GM23338 (cell line): ENCODE measurements at regions not wholly inside any gene's neighbourhood (a gene's known extent, or its start where the extent isn't known, plus 50 kb on each side); places are given as distances from the start of the nearest gene placed in this dataset.

ENCODE experiments used
- ATAC-seq: fragments of 200-7000 bp; cut with Tn5 transposase; 3 replicates; pipeline ENCODE4 v1.9.1; 2020
- DNase-seq: peaks from one replicate; pipeline ENCODE4 v3.0.0-alpha.2; 2015; ENCODE audit warnings: low spot score
- H2AFZ ChIP-seq: fragments of 200-600 bp; sonication (generic); 2 replicates; pipeline ENCODE4 v1.8.0; 2016; ENCODE audit warnings: antibody characterized with exemption, mild to moderate bottlenecking, moderate library complexity
- H3F3A ChIP-seq: fragments of 200-600 bp; sonication (generic); replicated peaks from 2 replicates; pipeline ENCODE4 v1.8.0; 2017; ENCODE audit warnings: antibody characterized with exemption, mixed run types, low read depth
- H3K27ac ChIP-seq: fragments of 200-600 bp; sonication (generic); 2 replicates; pipeline ENCODE4 v1.6.1; 2016; ENCODE audit warnings: low read depth
- H3K27me3 ChIP-seq: fragments of 200-600 bp; sonication (generic); 2 replicates; pipeline ENCODE4 v1.8.0; 2016; ENCODE audit warnings: mild to moderate bottlenecking, mixed run types, moderate library complexity; ENCODE audit not compliant: insufficient read depth
- H3K36me3 ChIP-seq: fragments of 200-600 bp; sonication (generic); 2 replicates; pipeline ENCODE4 v1.8.0; 2016; ENCODE audit warnings: mild to moderate bottlenecking; ENCODE audit not compliant: insufficient read depth
- H3K4me1 ChIP-seq: fragments of 200-600 bp; sonication (generic); 2 replicates; pipeline ENCODE4 v1.8.0; 2016; ENCODE audit warnings: mild to moderate bottlenecking, moderate library complexity; ENCODE audit not compliant: insufficient read depth
- H3K4me2 ChIP-seq: fragments of 200-600 bp; sonication (generic); 2 replicates; pipeline ENCODE4 v1.7.1; 2017; ENCODE audit warnings: mixed run types
- H3K4me3 ChIP-seq: fragments of 200-600 bp; sonication (generic); 2 replicates; pipeline ENCODE4 v1.6.1; 2016; ENCODE audit warnings: mixed run types
- H3K79me2 ChIP-seq: fragments of 200-600 bp; sonication (generic); replicated peaks from 2 replicates; pipeline ENCODE4 v1.8.0; 2017; ENCODE audit warnings: mild to moderate bottlenecking; ENCODE audit not compliant: insufficient read depth
- H3K9me2 ChIP-seq: fragments of 200-600 bp; sonication (generic); 2 replicates; pipeline ENCODE4 v1.8.0; 2017; ENCODE audit not compliant: insufficient read depth
- H4K20me1 ChIP-seq: fragments of 200-600 bp; sonication (generic); replicated peaks from 2 replicates; pipeline ENCODE4 v1.8.0; 2017; ENCODE audit warnings: mild to moderate bottlenecking; ENCODE audit not compliant: insufficient read depth
- H3K27ac Mint-ChIP-seq: 2 replicates; pipeline ENCODE4 v1.8.0; 2020; ENCODE audit warnings: inconsistent platforms, mild to moderate bottlenecking, moderate library complexity, mixed read lengths
- H3K27me3 Mint-ChIP-seq: 3 replicates; pipeline ENCODE4 v1.8.0; 2022; ENCODE audit warnings: low read depth, mild to moderate bottlenecking, moderate library complexity, mixed read lengths, inconsistent platforms; ENCODE audit not compliant: insufficient read depth, poor library complexity
- H3K36me3 Mint-ChIP-seq: 3 replicates; pipeline ENCODE4 v1.8.0; 2021; ENCODE audit warnings: low read depth, mild to moderate bottlenecking, inconsistent platforms, moderate library complexity, mixed read lengths
- H3K4me1 Mint-ChIP-seq: 3 replicates; pipeline ENCODE4 v1.8.0; 2020; ENCODE audit warnings: mild to moderate bottlenecking, inconsistent platforms, mixed read lengths
- H3K4me3 Mint-ChIP-seq: 3 replicates; pipeline ENCODE4 v1.8.0; 2021; ENCODE audit warnings: moderate library complexity, mild to moderate bottlenecking, inconsistent platforms, mixed read lengths
- H3K9me3 Mint-ChIP-seq: 3 replicates; pipeline ENCODE4 v1.8.0; 2020; ENCODE audit warnings: moderate library complexity, mild to moderate bottlenecking, inconsistent platforms, mixed read lengths
- CREB1 ChIP-seq: fragments of 250-450 bp; sonication (Bioruptor Pico); IDR thresholded peaks from 2 replicates; pipeline ENCODE4 v1.5.0; 2020; ENCODE audit warnings: low read depth, mild to moderate bottlenecking, moderate library complexity
- CTCF ChIP-seq, 2 experiments: fragments of 200-600 bp in 1 of 2; sonication (generic) in 1 of 2; conservative IDR thresholded peaks; 2 replicates each; pipeline versions ENCODE4 v1.5.1 to v1.6.1; 2016 to 2017; ENCODE audit warnings: antibody characterized with exemption in 2 of 2, low read depth in 2 of 2, mild to moderate bottlenecking in 2 of 2, moderate library complexity in 1 of 2
- ETS1 ChIP-seq: IDR thresholded peaks from 2 replicates; pipeline ENCODE4 v1.6.1; 2016; ENCODE audit warnings: antibody characterized with exemption
- EZH2 ChIP-seq: fragments of 200-600 bp; sonication (generic); IDR thresholded peaks from one replicate; pipeline ENCODE4 v1.8.0; 2017; ENCODE audit warnings: antibody characterized with exemption, mild to moderate bottlenecking, low read depth; ENCODE audit not compliant: unreplicated experiment
- JUNB ChIP-seq: IDR thresholded peaks from one replicate; pipeline ENCODE4 v1.6.1; 2016; ENCODE audit warnings: antibody characterized with exemption; ENCODE audit not compliant: unreplicated experiment
- NANOG ChIP-seq: IDR thresholded peaks from 2 replicates; pipeline ENCODE4 v1.6.1; 2016; ENCODE audit warnings: antibody characterized with exemption, borderline replicate concordance
- REST ChIP-seq: IDR thresholded peaks from one replicate; pipeline ENCODE4 v1.6.1; 2018; ENCODE audit warnings: antibody characterized with exemption; ENCODE audit not compliant: unreplicated experiment
- STAT1 ChIP-seq: IDR thresholded peaks from one replicate; pipeline ENCODE4 v1.6.1; 2016; ENCODE audit warnings: antibody characterized with exemption; ENCODE audit not compliant: unreplicated experiment
- ZNF114 ChIP-seq: fragments of 250-450 bp; sonication (Bioruptor Pico); IDR thresholded peaks from 2 replicates; pipeline ENCODE4 v1.5.0; 2020; ENCODE audit warnings: mild to moderate bottlenecking, moderate library complexity
- ZNF331 ChIP-seq: fragments of 250-450 bp; sonication (Bioruptor Pico); IDR thresholded peaks from 2 replicates; pipeline ENCODE4 v1.5.0; 2020; ENCODE audit warnings: low read depth, mild to moderate bottlenecking, moderate library complexity
- ZNF462 ChIP-seq: fragments of 250-450 bp; sonication (Bioruptor Pico); IDR thresholded peaks from 2 replicates; pipeline ENCODE4 v1.5.0; 2020; ENCODE audit warnings: mild to moderate bottlenecking, moderate library complexity

- no peak for TF ChIP-seq ZNF462 (CRISPR knock-in tag)
- no peak for TF ChIP-seq JUNB
- no peak for TF ChIP-seq EZH2
Observed at GRCh38 chr22:41036924-41037323, 55.5 kb upstream of the EP300 start (continued).

- DNase-seq = no peak
- Histone ChIP-seq H3K36me3 (no peaks in the 10 kb centered on the region), H3K4me2 (no peak overlapping the region), H3K27ac (no peak overlapping the region), H3K27me3 (no peaks in the 10 kb centered on the region), H2AFZ (peak overlapping the region; percentile 84; the same call in 1 of the 2 replicates), H4K20me1 (no peaks in the 10 kb centered on the region), H3F3A (no peaks in the 10 kb centered on the region), H3K4me3 (no peak overlapping the region), H3K79me2 (no peaks in the 10 kb centered on the region), H3K4me1 (no peaks in the 10 kb centered on the region), H3K9me2 (no peaks in the 10 kb centered on the region)
- Mint-ChIP-seq H3K27ac (no peak overlapping the region), H3K4me1 (peaks cover 3% of the 10 kb centered on the region; the same call in 2 of the 3 replicates), H3K36me3 (no peaks in the 10 kb centered on the region), H3K4me3 (no peak overlapping the region), H3K27me3 (no peaks in the 10 kb centered on the region), H3K9me3 (no peaks in the 10 kb centered on the region)
- no peak for ATAC-seq
- TF ChIP-seq ETS1 = no peak
- no peak for TF ChIP-seq ZNF114
- no peak for TF ChIP-seq STAT1
- no peak for TF ChIP-seq JUNB
- no peak for TF ChIP-seq CTCF (conservative IDR thresholded peaks at IDR 0.05; ENCODE audit: low read depth in 2 of 2)
- TF ChIP-seq ZNF331 (CRISPR knock-in tag) = no peak
- no peak for TF ChIP-seq REST
- no peak for TF ChIP-seq NANOG
- no peak for TF ChIP-seq CREB1
Observed at GRCh38 chr22:41038732-41039131, 53.7 kb upstream of the EP300 start.
